ENCODE measurements at regions not wholly inside any gene's neighbourhood (a gene's known extent, or its start where the extent isn't known, plus 50 kb on each side); places are given as distances from the start of the nearest gene placed in this dataset.

GRCh38 chr1:80050523-80050922, 1044.0 kb upstream of the ADGRL4 start:
- TF ChIP-seq, protein P1, sequence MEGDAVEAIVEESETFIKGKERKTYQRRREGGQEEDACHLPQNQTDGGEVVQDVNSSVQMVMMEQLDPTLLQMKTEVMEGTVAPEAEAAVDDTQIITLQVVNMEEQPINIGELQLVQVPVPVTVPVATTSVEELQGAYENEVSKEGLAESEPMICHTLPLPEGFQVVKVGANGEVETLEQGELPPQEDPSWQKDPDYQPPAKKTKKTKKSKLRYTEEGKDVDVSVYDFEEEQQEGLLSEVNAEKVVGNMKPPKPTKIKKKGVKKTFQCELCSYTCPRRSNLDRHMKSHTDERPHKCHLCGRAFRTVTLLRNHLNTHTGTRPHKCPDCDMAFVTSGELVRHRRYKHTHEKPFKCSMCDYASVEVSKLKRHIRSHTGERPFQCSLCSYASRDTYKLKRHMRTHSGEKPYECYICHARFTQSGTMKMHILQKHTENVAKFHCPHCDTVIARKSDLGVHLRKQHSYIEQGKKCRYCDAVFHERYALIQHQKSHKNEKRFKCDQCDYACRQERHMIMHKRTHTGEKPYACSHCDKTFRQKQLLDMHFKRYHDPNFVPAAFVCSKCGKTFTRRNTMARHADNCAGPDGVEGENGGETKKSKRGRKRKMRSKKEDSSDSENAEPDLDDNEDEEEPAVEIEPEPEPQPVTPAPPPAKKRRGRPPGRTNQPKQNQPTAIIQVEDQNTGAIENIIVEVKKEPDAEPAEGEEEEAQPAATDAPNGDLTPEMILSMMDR (IDR thresholded peaks at IDR 0.05): no peak
- peaks cover 36 to 43% of the 10 kb centered on the region in 2 donors for H3K9me3 ChIP-seq (replicated peaks in 1 of 2; ENCODE audit: control insufficient read depth in 1 of 2, insufficient read depth in 1 of 2, low read length in 2 of 2)
- H3K27ac ChIP-seq (ENCODE audit: low read depth in 1 of 2, low read length in 2 of 2): no peak overlapping the region
- H3K27ac Mint-ChIP-seq: no peak overlapping the region
- H3K4me3 Mint-ChIP-seq: no peak overlapping the region
- peaks cover 17 to 37% (median 25%) of the 10 kb centered on the region in 7 donors for H3K9me3 Mint-ChIP-seq
- WGBS (ENCODE audit: insufficient coverage): 97% methylated on average over 14 of the region's 14 CpGs
- no peaks in the 10 kb centered on the region for H3K79me2 ChIP-seq (ENCODE audit: insufficient read depth, low read length)
- H3K4me1 ChIP-seq (ENCODE audit: control insufficient read depth in 1 of 2, insufficient read depth in 2 of 2, low read length in 2 of 2): no peaks in the 10 kb centered on the region
- no peaks in the 10 kb centered on the region for H3K27me3 Mint-ChIP-seq (ENCODE audit: low read depth in 3 of 3)
- no peak overlapping the region for H3K4me2 ChIP-seq (replicated peaks; ENCODE audit: extremely low read depth, low read length, poor library complexity, severe bottlenecking)
- H3K36me3 Mint-ChIP-seq: no peaks in the 10 kb centered on the region
- H3K9ac ChIP-seq (ENCODE audit: insufficient read depth, low read length, poor library complexity, severe bottlenecking): no peak overlapping the region
- no peaks in the 10 kb centered on the region for H3K4me1 Mint-ChIP-seq
- no peak for DNase-seq
- no peaks in the 10 kb centered on the region for H4K20me1 ChIP-seq (ENCODE audit: insufficient read depth, low read length)
- H3K4me3 ChIP-seq (replicated peaks in 1 of 3; ENCODE audit: low read depth in 2 of 3, low read length in 3 of 3): no peak overlapping the region
- H2AFZ ChIP-seq (ENCODE audit: insufficient read depth, low read depth, low read length, poor library complexity, severe bottlenecking): no peak overlapping the region
- intact Hi-C loops (cut with micrococcal nuclease): no loop called here
- no peaks in the 10 kb centered on the region for H3K27me3 ChIP-seq (ENCODE audit: control insufficient read depth in 2 of 2, insufficient read depth in 2 of 2, low read length in 2 of 2)
- no peaks in the 10 kb centered on the region for H3K36me3 ChIP-seq (replicated peaks in 1 of 2; ENCODE audit: control insufficient read depth in 1 of 2, insufficient read depth in 2 of 2, low read length in 2 of 2)

DNA sequence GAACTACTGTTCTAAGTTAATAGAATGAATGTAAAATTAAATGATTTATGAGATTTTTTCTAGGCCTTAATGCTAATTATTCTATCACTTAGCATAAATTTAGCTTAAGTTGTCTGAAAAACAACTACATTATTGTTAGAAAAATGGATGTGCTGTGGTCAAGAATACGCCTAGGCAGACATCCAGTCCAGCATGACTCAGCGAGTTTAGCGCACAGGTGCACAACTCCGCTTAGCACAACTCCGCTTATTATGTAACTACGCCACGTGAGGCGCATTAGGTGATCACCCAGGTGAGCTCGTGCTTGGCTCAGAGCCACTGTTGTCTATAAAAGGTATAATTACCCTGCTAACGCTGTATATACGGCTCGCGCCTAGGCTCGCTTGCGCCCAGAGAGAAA, 1043.6 kb upstream of the ADGRL4 start:
- no peaks in the 10 kb centered on the region for H3K4me1 ChIP-seq (ENCODE audit: control insufficient read depth in 1 of 2, insufficient read depth in 2 of 2, low read length in 2 of 2)
- Mint-ChIP-seq H3K4me1 (no peaks in the 10 kb centered on the region), H3K9me3 (peaks cover 17 to 37% (median 26%) of the 10 kb centered on the region in 7 donors), H3K4me3 (no peak overlapping the region), H3K27ac (no peak overlapping the region), H3K36me3 (no peaks in the 10 kb centered on the region), H3K27me3 (ENCODE audit: low read depth in 3 of 3) (no peaks in the 10 kb centered on the region)
- H3K79me2 ChIP-seq (ENCODE audit: insufficient read depth, low read length): no peaks in the 10 kb centered on the region
- H3K27ac ChIP-seq (ENCODE audit: low read depth in 1 of 2, low read length in 2 of 2): no peak overlapping the region
- no peak overlapping the region for H2AFZ ChIP-seq (ENCODE audit: insufficient read depth, low read depth, low read length, poor library complexity, severe bottlenecking)
- 96% methylated on average over 15 of the region's 15 CpGs for WGBS (ENCODE audit: insufficient coverage)
- H3K27me3 ChIP-seq (ENCODE audit: control insufficient read depth in 2 of 2, insufficient read depth in 2 of 2, low read length in 2 of 2): no peaks in the 10 kb centered on the region
- no peak overlapping the region for H3K9ac ChIP-seq (ENCODE audit: insufficient read depth, low read length, poor library complexity, severe bottlenecking)
- no peaks in the 10 kb centered on the region for H3K36me3 ChIP-seq (replicated peaks in 1 of 2; ENCODE audit: control insufficient read depth in 1 of 2, insufficient read depth in 2 of 2, low read length in 2 of 2)
- no peak overlapping the region for H3K4me3 ChIP-seq (replicated peaks in 1 of 3; ENCODE audit: low read depth in 2 of 3, low read length in 3 of 3)
- no peaks in the 10 kb centered on the region for H4K20me1 ChIP-seq (ENCODE audit: insufficient read depth, low read length)
- no peak for DNase-seq
- no peak overlapping the region for H3K4me2 ChIP-seq (replicated peaks; ENCODE audit: extremely low read depth, low read length, poor library complexity, severe bottlenecking)
- TF ChIP-seq, protein P1 (IDR thresholded peaks at IDR 0.05): no peak
- H3K9me3 ChIP-seq (replicated peaks in 1 of 2; ENCODE audit: control insufficient read depth in 1 of 2, insufficient read depth in 1 of 2, low read length in 2 of 2): peaks cover 38 to 43% of the 10 kb centered on the region in 2 donors
- intact Hi-C loops (cut with micrococcal nuclease): no loop called here
